GM12878 (cell line): ENCODE measurements at regions not wholly inside any gene's neighbourhood (a gene's known extent, or its start where the extent isn't known, plus 50 kb on each side); places are given as distances from the start of the nearest gene placed in this dataset.

Source experiments
- CHD1 ChIP-seq: IDR thresholded peaks from 2 replicates; pipeline ENCODE4 v1.6.1; 2012; ENCODE audit warnings: low read depth, low read length, improper control_type of control experiment
- CTCF ChIP-seq, 3 experiments: IDR thresholded peaks in 2 of 3; conservative IDR thresholded peaks in 1 of 3; 2 replicates each; pipeline ENCODE4 v1.5.1; 2011; ENCODE audit warnings: low read depth in 3 of 3, low read length in 3 of 3, mild to moderate bottlenecking in 3 of 3, control low read depth in 2 of 3, moderate library complexity in 2 of 3, inconsistent platforms in 1 of 3, mixed read lengths in 1 of 3; ENCODE audit not compliant: control insufficient read depth in 2 of 3, insufficient read depth in 1 of 3; ENCODE audit errors: extremely low read depth in 1 of 3
- FOS ChIP-seq: IDR thresholded peaks from 3 replicates; pipeline ENCODE4 v1.6.1; 2011; ENCODE audit warnings: borderline replicate concordance; ENCODE audit not compliant: insufficient read length; ENCODE audit errors: extremely low read depth
- GABPA ChIP-seq: IDR thresholded peaks from 2 replicates; pipeline ENCODE4 v1.6.1; 2014; ENCODE audit warnings: antibody characterized with exemption, low read depth, mild to moderate bottlenecking, inconsistent platforms
- JUND ChIP-seq: IDR thresholded peaks from 2 replicates; pipeline ENCODE4 v1.6.1; 2012; ENCODE audit warnings: low read depth, mild to moderate bottlenecking, low read length, improper control_type of control experiment, moderate library complexity
- MTA2 ChIP-seq: fragments of 450-650 bp; IDR thresholded peaks from 2 replicates; pipeline ENCODE4 v1.6.1; 2016; ENCODE audit warnings: low read depth, mild to moderate bottlenecking, moderate library complexity
- POLR2A ChIP-seq: IDR thresholded peaks from 2 replicates; pipeline ENCODE4 v1.6.1; 2011; ENCODE audit warnings: low read depth, mild to moderate bottlenecking, low read length
- SMC3 ChIP-seq: IDR thresholded peaks from 2 replicates; pipeline ENCODE4 v1.6.1; 2011; ENCODE audit warnings: low read length, improper control_type of control experiment, borderline replicate concordance
- TF ChIP-seq, protein P1 (sequence below): fragments of 450-650 bp; IDR thresholded peaks from 2 replicates; pipeline ENCODE4 v1.6.1; 2017; ENCODE audit warnings: mild to moderate bottlenecking

- TF ChIP-seq GABPA: no peak
- TF ChIP-seq FOS: no peak
- no peak for TF ChIP-seq CTCF (IDR thresholded peaks at IDR 0.05 in 2 of 3, conservative IDR thresholded peaks at IDR 0.05 in 1 of 3; ENCODE audit: control insufficient read depth in 2 of 3, extremely low read depth in 1 of 3, insufficient read depth in 1 of 3, low read depth in 3 of 3, low read length in 3 of 3)
- TF ChIP-seq POLR2A: no peak
- TF ChIP-seq, protein P1, sequence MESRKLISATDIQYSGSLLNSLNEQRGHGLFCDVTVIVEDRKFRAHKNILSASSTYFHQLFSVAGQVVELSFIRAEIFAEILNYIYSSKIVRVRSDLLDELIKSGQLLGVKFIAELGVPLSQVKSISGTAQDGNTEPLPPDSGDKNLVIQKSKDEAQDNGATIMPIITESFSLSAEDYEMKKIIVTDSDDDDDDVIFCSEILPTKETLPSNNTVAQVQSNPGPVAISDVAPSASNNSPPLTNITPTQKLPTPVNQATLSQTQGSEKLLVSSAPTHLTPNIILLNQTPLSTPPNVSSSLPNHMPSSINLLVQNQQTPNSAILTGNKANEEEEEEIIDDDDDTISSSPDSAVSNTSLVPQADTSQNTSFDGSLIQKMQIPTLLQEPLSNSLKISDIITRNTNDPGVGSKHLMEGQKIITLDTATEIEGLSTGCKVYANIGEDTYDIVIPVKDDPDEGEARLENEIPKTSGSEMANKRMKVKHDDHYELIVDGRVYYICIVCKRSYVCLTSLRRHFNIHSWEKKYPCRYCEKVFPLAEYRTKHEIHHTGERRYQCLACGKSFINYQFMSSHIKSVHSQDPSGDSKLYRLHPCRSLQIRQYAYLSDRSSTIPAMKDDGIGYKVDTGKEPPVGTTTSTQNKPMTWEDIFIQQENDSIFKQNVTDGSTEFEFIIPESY: no peak
- TF ChIP-seq JUND: no peak
- TF ChIP-seq CHD1: no peak
- no peak for TF ChIP-seq SMC3
- no peak for TF ChIP-seq MTA2
Observed at GRCh38 chr1:213585402-213585801, 402.4 kb upstream of the PROX1 start.
